T1000 (cell line): ENCODE measurements at regions not wholly inside any gene's neighbourhood (a gene's known extent, or its start where the extent isn't known, plus 50 kb on each side); places are given as distances from the start of the nearest gene placed in this dataset.
"Not testable (repeated sequence)": the region's sequence is repeated elsewhere in the genome, so short reads cannot be mapped to it uniquely, and the experiment has no call there.

Experiments used
- DNase-seq: peaks from one replicate; lab custom pipeline; 2025; ENCODE audit warnings: mixed read lengths; lab: John Stamatoyannopoulos, UW

DNA sequence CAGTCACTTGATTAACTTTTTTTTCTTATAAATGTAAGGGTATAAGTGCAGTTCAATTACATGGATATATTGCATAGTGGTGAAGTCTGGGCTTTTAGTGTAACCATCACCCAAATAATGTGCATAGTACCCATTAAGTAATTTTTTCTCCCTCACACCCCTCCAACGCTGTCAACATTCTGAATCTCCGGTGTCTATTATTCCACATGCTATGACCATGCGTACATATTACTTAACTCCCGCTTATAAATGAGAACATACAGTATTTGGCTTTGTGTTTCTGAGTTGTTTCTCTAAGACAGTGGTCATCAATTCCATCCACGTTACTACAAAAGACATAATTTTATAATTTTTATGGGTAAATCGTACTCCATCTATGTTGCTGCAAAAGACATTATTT, 1191.1 kb downstream of the NCAM2 start:
- DNase-seq: no peak

DNA sequence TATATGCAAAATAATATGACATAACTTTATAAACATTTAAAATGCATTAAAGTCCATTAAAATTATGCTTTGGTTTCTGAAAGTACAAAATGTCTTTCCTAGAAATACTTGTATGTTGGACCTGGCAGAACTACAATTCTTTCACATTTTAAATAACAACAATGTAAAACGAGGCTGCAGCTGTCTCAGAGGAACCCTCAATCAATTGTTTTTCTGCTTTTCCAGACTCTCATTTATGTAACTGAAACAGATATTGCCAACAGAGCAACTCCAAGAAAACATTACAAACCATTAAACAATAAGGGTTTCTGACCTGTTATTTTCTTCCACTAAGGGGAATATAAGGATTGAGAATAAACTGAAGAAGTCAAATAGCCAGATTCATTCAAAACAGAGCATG, 1193.4 kb downstream of the NCAM2 start:
- no peak for DNase-seq

DNA sequence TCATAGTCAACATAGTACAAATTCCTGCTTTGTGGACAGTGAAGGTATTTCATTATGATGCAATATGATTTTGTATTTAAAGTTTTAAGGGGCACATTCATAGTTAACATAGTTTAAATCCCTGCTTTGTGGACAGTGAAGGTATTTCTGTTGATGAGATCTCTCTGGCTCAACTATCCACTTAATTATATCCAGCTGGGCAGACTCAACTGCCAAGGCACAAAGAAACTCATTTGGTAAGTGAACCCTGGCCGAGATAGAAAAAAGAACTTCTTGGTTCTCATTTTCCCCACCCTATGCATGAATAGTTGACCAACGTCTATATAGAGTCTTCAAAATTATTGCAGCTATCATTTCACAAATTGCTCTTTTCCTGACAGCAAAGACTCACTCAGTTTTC, 1194.6 kb downstream of the NCAM2 start:
- no peak for DNase-seq

DNA sequence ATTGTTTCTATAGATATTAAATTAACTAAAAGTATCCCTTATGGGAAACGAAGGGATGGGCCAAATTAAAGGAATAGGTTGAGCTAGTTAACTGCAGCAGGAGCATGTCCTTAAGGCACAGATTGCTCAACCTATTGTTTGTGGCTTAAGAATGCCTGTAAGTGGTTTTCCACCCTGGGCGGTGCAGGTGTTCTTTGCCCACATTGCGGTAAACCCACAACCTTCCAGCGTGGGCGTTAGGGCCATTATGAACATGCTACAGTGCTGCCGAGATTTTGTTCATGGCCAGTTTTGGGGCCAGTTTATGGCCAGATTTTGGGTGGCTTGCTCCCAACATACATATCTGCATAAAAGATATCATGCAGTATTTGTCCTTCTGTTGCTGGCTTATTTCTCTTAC, 1196.8 kb downstream of the NCAM2 start:
- DNase-seq: not testable (repeated sequence)

DNA sequence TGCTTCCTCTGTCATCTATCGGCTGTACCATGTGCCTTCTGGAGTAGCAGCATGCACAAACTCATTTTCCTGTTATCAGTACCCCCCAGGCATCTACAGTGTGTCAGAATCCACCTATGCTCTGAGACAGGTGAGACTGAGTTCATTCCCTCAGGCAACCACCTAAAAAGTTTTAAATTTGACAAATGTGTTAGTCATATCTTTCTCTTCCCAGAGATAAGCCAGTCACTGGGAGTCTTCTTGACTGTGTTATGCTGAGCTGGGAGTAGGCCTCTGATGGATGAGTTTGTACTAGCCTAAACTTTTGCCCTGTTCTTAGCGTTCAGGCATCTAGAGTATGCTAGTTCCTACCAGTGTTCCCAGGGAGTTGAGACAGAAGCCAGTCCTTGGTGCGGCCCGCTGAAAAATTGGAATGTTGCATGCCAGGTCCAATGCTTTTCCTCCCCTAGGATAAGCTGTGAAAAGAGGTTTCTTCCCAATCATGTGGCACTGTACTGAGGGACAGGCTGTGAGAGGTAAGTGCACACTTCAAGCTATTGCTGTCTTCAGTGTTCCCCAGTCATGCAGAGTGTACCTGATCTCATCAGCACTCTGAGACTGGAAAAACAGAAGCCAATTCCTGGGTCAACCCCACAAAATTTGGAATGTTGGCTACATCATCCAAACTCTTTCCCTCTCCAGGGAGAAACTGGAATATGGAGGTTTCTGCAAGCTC, 1202.3 kb downstream of the NCAM2 start:
- no peak for DNase-seq

DNA sequence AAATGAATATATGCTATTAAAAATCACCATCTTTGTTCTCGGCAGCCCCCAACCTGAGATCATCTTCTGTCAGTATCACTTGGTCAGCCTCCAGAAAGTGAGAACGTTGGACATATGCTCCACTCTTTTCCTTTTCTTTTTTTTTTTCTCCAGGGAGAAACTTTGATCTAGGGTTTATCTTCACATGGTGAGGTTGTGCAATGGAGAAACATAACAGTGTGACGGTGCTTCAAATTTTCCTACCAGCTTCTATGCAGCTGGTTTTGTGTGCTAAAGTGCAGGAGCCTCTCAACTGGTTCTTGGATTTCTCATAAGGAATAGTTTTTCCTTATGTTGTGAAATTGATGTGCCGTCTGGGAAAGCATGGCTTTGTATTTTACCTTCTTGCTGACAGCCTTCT, 1202.9 kb downstream of the NCAM2 start:
- DNase-seq: no peak

DNA sequence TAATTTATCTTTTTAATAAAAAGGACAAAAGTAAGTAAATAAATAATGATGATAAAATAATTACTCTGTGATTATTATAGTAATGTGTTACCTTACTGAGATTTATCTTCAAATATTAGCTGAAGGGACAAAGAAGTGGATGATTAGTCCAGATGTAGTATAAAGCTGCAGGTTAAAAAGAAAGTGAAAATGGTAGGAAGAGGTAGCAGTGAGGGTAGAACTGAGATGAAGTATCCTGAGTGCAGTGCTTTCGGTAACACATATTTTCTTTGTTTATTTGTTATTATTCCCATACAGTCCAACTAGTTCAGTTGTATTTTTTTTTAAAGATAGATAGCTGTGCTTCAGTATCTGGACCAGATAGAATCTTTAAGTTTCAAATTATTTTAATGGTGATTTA, 1203.5 kb downstream of the NCAM2 start:
- DNase-seq: no peak

DNA sequence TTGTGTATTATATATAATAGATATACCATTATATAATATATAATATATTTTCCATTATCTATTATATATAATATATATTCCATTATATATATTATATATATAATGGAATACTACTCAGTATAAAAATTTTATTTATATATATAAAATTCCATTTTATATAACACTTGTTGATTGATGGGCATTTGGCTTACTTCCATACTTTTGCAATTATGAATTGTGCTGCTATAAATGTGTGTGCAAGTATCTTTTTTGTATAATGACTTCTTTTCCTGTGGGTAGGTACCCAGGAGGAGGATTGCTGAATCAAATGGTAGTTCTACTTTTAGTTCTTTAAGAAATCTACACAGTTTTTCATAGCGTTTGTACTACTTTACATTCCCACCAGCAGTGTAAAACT, 1211.1 kb downstream of the NCAM2 start:
- DNase-seq: no peak

DNA sequence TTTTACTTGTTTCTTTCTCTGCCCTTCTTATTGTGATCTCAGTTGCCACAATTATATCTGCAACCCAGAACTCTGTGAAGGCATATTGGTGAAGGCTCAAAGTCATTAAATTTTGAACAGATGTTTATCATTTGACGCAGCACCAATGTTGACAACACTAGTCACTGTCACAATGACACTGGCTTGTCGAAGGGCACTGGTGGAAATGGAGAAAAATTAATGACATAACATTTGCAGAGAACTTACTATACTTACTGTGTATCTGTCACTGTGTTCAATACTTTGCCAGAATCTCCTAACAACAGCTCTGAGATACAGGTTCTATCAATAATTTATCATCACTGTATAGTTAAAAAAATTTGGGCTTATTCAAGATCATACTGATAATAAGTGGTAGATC, 1213.7 kb downstream of the NCAM2 start:
- DNase-seq: no peak

DNA sequence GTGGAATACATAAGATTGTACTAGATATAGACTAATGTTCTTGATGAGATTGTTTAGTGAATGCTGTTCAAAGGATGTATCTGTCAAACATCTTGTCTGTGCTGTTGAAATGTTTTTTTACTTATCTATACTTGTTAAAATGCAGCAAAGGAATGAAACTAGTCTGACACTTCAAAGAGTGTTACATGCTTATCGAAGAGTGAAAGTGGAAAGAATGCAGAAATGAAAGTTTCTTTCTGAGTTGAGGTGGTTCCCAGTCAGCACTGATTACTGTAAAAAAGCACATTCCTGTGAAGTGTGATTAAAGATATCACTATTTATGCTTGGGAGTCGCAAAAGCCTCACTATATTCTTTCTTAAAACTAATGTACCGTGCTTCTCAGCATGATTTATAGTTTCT, 1225.2 kb downstream of the NCAM2 start:
- DNase-seq: no peak

DNA sequence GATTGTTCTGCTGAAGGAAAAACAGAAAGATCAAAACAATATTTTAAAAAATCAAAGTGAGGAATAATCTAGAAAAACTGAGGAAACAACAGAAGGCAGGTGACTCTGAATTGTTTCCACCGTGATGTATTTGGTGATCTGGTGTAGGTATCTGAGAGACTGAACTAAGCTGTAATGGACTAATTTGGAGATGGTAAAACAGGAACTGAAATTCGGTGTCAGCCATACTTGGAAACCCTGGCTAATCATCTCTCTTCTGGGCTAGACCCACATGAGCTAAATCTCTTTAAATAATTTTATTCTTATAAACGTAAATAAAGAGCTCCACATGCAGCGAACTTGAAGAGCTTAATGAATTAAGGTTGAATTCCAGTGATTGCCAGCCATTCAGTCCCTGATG, 1226.1 kb downstream of the NCAM2 start:
- no peak for DNase-seq

DNA sequence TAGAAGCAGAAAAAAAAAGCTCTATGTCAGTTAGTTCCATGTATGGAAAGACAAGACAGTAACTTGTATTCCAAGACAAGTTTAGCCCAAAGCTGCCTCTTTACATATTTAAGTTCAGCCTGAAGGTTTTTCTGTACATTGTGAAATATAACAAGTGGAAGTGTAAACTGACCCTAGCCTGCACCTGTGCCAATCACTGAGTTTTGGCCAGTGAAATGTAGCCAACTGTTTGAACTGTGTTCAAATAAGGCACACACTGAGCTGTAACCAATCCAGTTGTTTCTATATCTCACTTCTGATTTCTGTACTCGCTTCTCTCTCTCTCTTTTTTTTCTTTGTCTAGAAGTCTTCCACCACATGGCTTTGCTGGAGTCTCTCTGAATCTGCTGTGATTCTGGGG, 1227.1 kb downstream of the NCAM2 start:
- no peak for DNase-seq

DNA sequence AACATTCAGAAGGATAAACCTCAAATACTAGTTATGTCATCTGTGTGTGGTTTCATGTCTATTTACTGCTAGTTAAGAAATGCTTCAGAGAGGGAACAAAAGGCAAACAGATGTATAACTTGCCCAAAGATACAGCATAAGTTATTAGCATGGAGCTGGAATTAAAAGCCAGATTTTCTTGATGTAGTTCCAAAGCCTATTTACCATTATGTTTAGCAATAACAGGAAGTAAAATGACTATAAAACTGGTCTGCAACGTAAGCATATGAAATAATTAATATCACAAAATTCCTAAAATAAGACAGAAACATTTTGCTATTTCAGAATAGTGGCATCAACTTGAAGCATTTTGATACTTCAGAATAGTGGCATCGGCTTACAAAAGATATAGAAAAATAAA, 1232.8 kb downstream of the NCAM2 start:
- no peak for DNase-seq

DNA sequence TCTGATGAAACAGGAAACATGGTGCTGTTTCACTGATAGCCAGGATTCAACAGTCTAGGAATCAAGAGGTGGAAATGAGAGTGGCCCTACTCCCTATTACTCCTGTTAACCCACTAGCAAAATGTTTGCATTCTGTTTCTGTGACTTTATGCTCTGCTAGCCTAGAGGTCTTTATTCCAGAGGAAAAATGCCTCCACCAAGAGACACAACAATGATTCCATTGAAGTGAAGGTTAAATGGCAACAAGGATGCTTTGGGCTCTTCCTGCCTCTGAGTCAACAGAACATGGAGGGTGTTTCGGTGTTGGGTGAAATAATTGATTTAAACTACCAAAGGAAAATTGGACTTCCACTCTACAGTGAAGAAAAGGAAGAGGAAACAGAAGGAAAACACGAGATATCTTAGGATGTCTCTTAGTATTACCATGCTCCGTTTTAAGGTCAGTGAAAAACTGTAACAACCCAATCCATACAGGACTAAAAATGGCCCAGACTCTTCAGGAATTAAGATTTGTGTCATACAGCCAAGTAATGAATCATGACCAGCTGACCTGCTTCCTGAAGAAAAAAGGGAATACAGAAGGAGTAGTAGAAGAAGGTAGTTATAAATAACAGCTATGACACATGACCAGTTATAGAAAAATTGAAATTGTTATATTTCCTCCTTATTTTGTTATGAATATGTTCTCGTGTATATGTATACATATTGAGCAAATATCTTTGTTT, 1237.8 kb downstream of the NCAM2 start:
- no peak for DNase-seq

DNA sequence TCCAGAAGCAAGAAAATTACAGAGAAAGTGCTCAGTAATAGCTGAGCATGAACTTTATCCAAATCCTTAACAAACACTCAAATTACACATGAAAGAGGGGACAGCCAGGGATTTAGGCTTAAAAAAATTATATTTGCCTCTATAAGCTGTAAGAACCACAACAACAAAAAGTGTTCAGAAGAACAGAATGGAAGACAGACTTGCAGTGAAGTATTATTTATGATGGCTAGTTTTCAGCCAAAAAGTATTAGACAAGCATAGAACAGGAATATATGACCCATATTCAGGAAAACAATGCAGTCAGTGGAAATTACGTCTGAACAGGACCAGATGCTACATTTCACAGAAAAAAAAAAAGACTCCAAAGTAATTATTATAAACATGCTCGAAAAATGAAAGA, 1246.3 kb downstream of the NCAM2 start:
- DNase-seq: no peak

DNA sequence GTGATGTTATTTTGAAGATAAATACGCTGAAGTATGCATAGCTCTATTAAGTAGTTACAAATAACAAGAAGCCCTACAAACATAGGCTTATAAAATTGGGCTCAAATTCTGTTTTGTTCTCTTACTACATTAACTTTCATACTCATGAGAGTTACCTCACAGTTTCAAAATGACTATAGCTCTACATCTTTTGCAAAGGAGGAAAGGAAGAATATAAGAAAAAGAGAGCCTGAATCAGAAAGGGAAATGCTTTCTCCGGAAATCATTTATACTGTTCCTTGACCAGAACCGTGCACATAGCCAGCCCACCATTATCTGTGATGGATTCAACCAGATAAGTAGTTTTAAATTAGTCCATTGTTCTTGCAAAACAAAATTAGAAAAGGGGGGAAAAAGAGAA, 1252.1 kb downstream of the NCAM2 start:
- DNase-seq: no peak

DNA sequence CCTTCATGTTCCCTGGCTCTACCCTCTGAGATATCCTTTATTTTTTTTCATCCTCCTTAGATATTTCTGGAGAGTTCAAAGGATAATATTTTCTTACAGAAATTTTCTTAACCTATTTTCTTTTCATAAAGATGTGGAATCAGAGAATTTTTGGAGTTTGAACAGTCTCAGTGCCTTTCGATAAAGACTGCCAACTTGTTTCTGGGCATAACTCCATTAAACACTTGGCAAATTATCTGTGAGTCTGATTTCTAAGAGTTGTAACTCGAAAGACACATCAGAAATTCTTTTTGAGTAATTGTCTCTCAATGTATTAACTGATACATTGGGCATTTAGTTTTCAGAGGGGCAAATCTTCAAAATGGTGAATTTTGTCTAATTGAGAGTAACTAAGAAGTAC, 1255.6 kb downstream of the NCAM2 start:
- DNase-seq: no peak

DNA sequence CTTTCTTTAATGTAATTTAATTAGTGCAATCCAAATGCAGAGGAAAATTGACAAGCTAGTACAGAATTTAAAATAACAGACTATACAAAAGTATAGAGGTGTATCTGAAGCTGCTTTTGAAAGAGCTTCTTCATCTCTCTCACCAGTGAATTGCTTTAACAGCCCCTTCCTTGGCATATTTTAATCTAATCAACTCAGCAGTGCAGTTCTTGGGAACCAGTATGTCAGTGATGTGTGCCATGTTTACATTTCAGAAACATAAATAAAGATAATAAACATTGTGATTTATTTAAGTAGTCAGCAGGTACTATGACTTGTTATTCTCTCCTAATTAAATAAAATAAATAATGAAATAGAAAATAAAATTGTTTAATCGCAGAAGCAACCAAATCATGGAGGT, 1260.6 kb downstream of the NCAM2 start:
- DNase-seq: no peak

DNA sequence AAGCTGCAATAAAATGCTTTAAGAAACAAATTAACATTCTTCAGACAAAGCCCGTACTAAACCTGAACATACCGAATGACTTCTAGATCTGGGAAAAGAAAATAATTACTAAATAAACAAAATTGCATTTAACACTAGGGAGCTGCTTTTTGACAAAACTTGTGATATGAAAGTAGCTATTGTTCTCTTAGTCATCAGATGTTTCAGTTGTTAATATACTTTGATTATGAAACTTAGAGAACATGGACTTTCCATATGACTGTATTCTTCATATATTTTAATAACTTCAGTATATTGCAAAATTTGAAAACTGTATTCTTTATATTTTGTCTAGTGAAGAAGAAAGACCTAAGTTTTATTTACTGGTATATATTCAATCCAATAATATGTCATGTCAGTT, 1262.1 kb downstream of the NCAM2 start:
- DNase-seq: no peak

DNA sequence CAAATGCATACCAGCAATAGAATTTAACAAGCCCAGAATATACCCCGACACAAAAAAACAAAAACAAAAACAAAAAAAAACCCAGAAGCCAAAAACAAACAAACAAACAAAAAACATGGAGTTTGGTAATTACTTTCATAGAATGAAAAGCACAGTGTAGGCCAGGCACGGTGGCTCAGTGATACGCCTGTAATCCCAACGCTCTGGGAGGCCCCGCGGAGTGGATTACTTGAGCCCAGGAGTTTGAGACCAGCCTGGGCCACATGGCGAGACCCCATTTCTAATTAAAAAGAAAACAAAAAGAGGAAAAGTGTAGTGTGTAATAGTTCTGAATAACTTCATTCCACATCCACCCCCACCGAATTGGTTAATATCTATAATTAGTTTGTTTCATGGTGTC, 1265.7 kb downstream of the NCAM2 start:
- DNase-seq: no peak

DNA sequence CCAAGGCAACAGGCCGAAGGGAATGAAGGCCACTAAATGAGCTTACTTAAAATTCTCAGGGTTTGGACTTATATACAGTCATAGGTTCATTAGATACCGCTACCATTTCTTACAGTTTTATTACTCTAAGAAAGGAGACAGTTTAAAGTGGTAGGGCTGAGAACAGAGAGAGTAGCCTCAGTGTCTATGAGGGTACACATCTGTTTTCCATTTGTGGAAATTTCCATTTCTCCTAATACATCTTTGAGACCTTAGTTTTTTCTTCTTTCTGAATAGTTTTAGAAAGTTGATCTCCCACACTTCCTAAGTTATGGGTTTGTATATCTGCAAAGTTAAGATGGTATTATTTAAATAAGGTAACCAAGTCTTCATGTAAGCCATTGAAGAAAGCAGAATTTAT, 1279.1 kb downstream of the NCAM2 start:
- no peak for DNase-seq

DNA sequence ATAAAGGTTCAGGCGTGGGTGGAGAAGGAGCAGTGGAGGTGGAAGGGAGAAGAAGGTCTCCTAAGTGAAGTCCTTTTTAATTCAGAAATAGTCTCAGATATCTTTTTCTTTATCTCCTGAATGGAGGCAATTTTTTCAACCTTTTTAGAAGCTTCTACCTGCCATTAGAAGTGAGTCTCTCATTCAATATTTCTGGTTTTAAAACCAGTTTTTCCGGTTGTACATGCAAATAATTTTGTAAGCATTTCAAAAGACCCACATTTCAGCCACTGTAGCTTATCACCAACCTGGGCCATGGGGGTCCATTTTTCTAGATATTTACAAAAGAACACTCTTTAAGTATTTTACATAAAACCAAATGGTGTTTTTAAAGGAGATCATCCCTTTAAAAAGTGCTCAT, 1280.2 kb downstream of the NCAM2 start:
- no peak for DNase-seq

DNA sequence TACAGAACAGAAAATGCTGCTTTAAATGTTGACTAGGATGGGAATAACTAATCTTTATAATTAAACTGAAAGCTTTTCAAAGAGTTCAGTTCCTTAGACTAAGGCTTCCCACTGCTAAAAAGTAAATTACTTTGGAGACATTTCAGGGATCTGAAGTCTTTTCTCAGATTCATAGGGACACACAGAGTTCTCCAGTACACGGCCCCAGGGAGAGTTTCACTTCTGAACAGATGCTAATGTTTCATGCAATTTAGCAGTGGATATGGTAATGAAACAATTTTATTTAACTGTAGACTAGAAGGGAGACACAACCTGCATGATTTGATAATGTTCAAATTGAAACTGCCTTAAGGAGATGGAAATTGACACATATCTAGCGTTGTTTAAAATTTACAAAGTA, 1282.6 kb downstream of the NCAM2 start:
- no peak for DNase-seq

DNA sequence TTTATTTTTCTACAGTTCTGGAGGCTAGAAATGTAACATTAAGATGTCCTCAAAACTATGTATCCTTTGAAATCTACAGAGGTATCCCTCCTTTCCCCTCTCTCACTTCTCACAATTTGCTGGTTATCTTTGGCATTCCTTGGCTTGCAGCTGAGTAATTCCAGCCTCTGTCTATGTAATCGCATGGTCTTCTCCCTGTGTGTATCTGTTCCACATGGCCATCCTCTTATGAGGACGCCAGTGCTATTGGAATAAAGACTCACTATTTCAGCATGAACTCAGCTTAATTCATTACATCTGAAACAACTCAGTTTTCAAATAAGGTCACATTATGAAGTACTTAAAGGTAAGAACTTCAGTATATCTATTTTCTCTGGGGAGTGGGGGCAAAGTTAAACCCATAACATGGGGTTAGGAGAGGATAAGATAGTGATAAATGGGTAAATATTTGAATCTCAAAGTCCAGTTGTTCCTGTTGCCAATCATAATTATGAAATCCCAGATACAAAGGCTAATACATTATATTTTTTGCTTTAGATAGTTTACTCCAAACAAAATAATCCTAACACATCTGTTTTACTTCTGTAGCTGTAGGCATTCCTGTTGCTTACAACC, 1290.8 kb downstream of the NCAM2 start:
- DNase-seq: no peak
